T-helper 2 cell (primary cell): ENCODE measurements at regions not wholly inside any gene's neighbourhood (a gene's known extent, or its start where the extent isn't known, plus 50 kb on each side); places are given as distances from the start of the nearest gene placed in this dataset.

Experiments
- DNase-seq, 5 experiments: peaks; one replicate each; pipeline versions ENCODE4 v3.0.0 to v3.0.0-alpha.2; 2012 to 2022

GRCh38 chr3:159856590-159857104 lies 132.0 kb upstream of the IL12A start:
- no peak for DNase-seq

GRCh38 chr3:159857840-159858239 lies 130.8 kb upstream of the IL12A start:
- no peak for DNase-seq

- no peak for DNase-seq
These were observed 130.0 kb upstream of the IL12A start for GRCh38 chr3:159858650-159859049.

GRCh38 chr3:159859424-159859823 lies 129.2 kb upstream of the IL12A start:
- DNase-seq = no peak

GRCh38 chr3:159859836-159860235 lies 128.8 kb upstream of the IL12A start:
- peak in 1 of 5 experiments; percentile 13 for DNase-seq

- DNase-seq = peak in 1 of 5 experiments; percentile 25
These were observed 128.1 kb upstream of the IL12A start for GRCh38 chr3:159860269-159861116.

- peak in 1 of 5 experiments; percentile 35 for DNase-seq
These were observed 127.2 kb upstream of the IL12A start for GRCh38 chr3:159861369-159861987.

- DNase-seq = no peak
These were observed 123.5 kb upstream of the IL12A start for GRCh38 chr3:159865041-159865579.

- no peak for DNase-seq
These were observed 122.4 kb upstream of the IL12A start for GRCh38 chr3:159866201-159866746.

- DNase-seq = no peak
These were observed 121.3 kb upstream of the IL12A start for GRCh38 chr3:159867372-159867771.

- no peak for DNase-seq
These were observed 117.9 kb upstream of the IL12A start for GRCh38 chr3:159870723-159871122.

- DNase-seq = no peak
These were observed 116.1 kb upstream of the IL12A start for GRCh38 chr3:159872374-159873109.

- no peak for DNase-seq
These were observed 113.5 kb upstream of the IL12A start for GRCh38 chr3:159875116-159875515.

- DNase-seq = no peak
These were observed 110.7 kb upstream of the IL12A start for GRCh38 chr3:159877924-159878323.

GRCh38 chr3:159879146-159879545 lies 109.5 kb upstream of the IL12A start:
- no peak for DNase-seq

GRCh38 chr3:159879598-159879997 lies 109.0 kb upstream of the IL12A start:
- DNase-seq = no peak

- no peak for DNase-seq
These were observed 107.4 kb upstream of the IL12A start for GRCh38 chr3:159881208-159881607.

GRCh38 chr3:159881828-159882309 lies 106.8 kb upstream of the IL12A start:
- DNase-seq = no peak

- DNase-seq = no peak
These were observed 106.3 kb upstream of the IL12A start for GRCh38 chr3:159882367-159882766.

GRCh38 chr3:159882790-159883779 lies 105.5 kb upstream of the IL12A start:
- DNase-seq = peak in 1 of 5 experiments; percentile 11
